Activated CD4-positive, CD25-positive, alpha-beta regulatory T cell treated with anti-CD3 and anti-CD28 coated beads, Interleukin-2, amount 50 U/mL, for 16 hours (primary cell): ENCODE measurements at regions not wholly inside any gene's neighbourhood (a gene's known extent, or its start where the extent isn't known, plus 50 kb on each side); places are given as distances from the start of the nearest gene placed in this dataset.
"Not testable (repeated sequence)": the region's sequence is repeated elsewhere in the genome, so short reads cannot be mapped to it uniquely, and the experiment has no call there.

Source experiments
- DNase-seq: peaks from one replicate; pipeline ENCODE4 v3.0.0-alpha.2; 2020; ENCODE audit warnings: low read depth, low spot score

- DNase-seq, result no peak
These were observed 180.2 kb upstream of the SOX6 start for GRCh38 chr11:16536513-16536912.

GRCh38 chr11:16528639-16529038 is 172.3 kb upstream of the SOX6 start:
- DNase-seq, result no peak

DNA sequence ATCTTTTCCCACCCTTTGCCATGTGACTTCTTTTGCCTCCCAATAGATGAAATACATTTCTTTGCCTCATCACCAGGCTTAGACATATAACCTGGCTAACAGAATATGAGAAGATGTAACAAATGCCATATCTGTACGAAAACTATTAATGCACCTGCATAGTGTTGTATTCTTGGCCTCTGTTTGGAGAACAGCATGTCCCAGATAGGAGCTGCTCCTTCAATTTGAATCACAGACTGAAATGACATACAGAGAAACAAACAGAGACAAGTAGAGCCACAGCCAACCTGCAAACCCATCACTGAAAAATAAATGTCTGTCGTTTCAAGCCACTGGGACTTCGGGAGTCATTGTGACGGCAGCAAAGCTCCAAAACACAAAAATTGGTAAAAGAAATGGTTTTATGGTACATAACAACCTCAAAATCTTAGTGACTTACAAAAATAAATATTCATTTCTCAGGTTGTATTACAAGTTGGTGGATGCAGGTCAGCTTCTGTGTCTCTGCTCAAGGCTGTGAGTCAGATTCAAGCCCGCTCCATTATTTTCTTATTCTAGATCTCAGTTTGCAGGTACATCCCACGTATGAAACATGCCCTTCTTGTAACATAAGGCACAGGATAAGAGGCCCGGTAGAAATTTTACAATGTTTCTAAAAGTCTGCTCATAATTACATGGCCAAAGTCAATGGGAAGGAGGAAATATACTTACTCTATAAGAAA is 171.3 kb upstream of the SOX6 start:
- DNase-seq, result no peak

GRCh38 chr11:16526947-16527346 is 170.6 kb upstream of the SOX6 start:
- no peak for DNase-seq

DNA sequence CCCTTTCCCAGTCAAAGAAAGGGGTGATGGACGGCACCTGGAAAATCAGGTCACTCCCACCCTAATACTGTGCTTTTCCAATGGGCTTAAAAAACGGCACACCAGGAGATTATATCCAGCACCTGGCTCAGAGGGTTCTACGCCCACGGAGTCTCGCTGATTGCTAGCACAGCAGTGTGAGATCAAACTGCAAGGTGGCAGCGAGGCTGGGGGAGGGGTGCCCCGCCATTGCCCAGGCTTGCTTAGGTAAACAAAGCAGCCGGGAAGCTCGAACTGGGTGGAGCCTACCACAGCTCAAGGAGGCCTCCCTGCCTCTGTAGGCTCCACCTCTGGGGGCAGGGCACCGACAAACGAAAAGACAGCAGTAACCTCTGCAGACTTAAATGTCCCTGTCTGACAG is 164.4 kb upstream of the SOX6 start:
- DNase-seq, result not testable (repeated sequence)

GRCh38 chr11:16512899-16513241 is 156.5 kb upstream of the SOX6 start:
- DNase-seq, result no peak

DNA sequence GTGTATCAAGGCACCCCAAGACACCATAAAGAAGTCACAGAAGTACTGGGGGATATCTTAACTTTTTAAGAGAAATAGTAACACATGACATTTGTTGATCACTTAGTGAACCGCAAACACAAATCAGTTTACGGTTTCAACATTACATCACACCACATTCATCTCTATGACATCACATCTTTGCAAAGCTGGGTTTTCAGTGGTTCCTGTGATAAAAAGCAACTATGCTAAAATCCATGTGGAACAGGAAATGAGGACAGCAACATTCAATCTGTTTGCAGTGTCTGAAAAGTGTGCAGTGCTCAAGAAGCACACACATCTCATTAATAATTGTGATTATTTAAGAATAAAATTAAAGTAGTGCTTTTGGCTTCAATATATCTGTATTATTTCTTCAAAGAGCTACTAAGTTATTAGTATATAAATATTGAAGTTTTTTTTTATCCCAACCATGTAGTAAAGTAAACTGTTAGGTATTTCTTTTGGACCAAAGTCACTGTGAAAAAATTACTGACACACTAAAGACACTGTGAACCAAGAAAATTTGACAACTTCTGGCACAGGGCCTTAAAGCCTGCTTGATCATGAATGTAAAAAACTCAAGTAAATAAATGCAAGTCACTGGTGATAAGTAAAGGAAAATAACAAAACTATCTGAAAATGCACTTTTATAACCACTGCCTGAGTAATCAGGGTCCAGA is 156.0 kb upstream of the SOX6 start:
- DNase-seq, result no peak

- no peak for DNase-seq
These were observed 155.1 kb upstream of the SOX6 start for GRCh38 chr11:16511116-16512114.

DNA sequence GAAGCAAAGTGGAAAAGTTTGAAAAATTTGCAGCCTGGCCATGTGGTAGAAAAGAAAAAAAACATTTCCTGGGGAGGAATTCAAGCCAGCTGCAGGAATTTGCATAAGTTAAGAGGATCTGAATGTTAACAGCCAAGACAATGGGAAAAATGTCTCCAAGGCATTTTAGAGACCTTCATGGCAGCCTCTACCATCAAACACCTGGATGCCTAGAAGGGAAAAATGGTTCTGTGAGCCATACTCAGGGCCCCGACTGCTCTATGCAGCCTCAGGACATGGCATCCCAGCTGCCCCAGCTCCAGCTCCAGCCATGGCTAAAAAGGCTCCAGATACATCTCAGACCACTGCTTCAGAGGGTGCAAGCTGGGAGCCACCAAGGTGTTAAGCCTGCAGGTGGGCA is 149.1 kb upstream of the SOX6 start:
- DNase-seq, result no peak

- DNase-seq, result not testable (repeated sequence)
These were observed 147.5 kb upstream of the SOX6 start for GRCh38 chr11:16503891-16504290.

- DNase-seq, result no peak
These were observed 138.8 kb upstream of the SOX6 start for GRCh38 chr11:16494918-16495691.

- no peak for DNase-seq
These were observed 128.1 kb upstream of the SOX6 start for GRCh38 chr11:16484434-16484833.

- no peak for DNase-seq
These were observed 118.3 kb upstream of the SOX6 start for GRCh38 chr11:16474659-16475058.

GRCh38 chr11:16469968-16470367 is 113.6 kb upstream of the SOX6 start:
- DNase-seq, result no peak

GRCh38 chr11:16468735-16469453 is 112.5 kb upstream of the SOX6 start:
- DNase-seq, result no peak

DNA sequence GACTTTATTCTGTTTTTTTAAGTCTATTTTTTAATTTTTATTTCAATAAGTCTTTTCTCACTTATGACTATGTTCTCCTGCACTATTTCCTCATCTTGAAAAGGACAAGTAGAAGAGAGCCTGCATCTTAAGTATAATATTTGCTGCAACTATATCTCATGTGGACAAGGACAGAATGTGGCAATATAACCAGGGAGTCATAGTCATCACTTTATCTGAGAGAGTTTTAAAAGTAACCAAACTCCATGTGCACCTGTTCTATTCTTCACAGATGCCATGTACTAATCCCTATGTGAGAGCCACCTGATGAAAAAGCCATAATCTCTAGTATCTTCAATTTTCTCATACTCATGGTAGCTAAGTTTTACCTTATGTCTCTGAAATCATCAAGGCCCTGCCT is 104.2 kb upstream of the SOX6 start:
- no peak for DNase-seq

- DNase-seq, result no peak
These were observed 100.0 kb upstream of the SOX6 start for GRCh38 chr11:16456366-16456765.

DNA sequence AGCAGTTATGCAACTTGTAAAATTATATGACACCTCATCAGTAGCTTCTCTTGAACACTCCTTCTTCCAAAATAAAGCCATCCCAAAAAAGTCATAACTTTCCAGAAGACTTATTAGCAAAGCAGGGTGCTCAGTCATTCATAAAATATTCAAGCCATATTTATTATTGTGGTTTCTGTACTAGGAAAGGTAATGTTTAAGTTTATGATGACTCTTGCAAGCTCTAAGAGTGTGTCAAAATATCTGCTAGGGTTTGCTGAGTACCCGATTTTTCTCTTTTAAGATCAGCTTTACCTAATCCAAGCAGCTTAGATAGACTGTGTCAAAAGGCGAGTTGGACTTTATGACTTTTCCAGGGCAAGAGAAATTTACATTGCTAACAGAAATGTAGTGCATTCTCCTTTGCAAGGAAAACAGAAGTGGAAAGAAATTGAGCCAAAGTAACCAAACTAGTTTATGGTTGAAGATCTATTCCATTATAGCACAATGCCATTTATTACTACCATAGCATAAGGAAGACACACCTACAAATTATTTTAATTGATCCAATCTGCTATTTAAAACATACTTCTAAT is 98.0 kb upstream of the SOX6 start:
- DNase-seq, result no peak

- DNase-seq, result no peak
These were observed 91.9 kb upstream of the SOX6 start for GRCh38 chr11:16448123-16448717.

GRCh38 chr11:16441461-16441860 is 85.1 kb upstream of the SOX6 start:
- DNase-seq, result no peak
